WTC11 (cell line): ENCODE measurements at regions not wholly inside any gene's neighbourhood (a gene's known extent, or its start where the extent isn't known, plus 50 kb on each side); places are given as distances from the start of the nearest gene placed in this dataset.

Source experiments
- ATAC-seq: fragments of 200-7000 bp; cut with Tn5 transposase; 2 replicates; pipeline ENCODE4 v1.10.0; 2021; ENCODE audit warnings: mild to moderate bottlenecking, moderate library complexity
- CTCF ChIA-PET: fragments of 300-600 bp; sonication (Branson Sonifier 250); formaldehyde crosslinking; loops from one replicate; lab custom pipeline; 2021; ENCODE audit warnings: antibody characterized with exemption; lab: Charles Lee
- POLR2A ChIA-PET: fragments of 350-600 bp; sonication (Branson Sonifier 250); formaldehyde crosslinking; loops from one replicate; lab custom pipeline; 2021; ENCODE audit warnings: antibody characterized with exemption; lab: Charles Lee
- DNase-seq: peaks from one replicate; pipeline ENCODE4 v3.0.0; 2021; ENCODE audit warnings: low spot score
- H3K27ac Mint-ChIP-seq: 2 replicates; pipeline ENCODE4 v1.8.0; 2021; ENCODE audit warnings: mixed read lengths
- H3K27me3 Mint-ChIP-seq: 2 replicates; pipeline ENCODE4 v1.8.0; 2021; ENCODE audit warnings: low read depth, mild to moderate bottlenecking, moderate library complexity, mixed read lengths
- H3K36me3 Mint-ChIP-seq: 2 replicates; pipeline ENCODE4 v1.8.0; 2021; ENCODE audit warnings: mixed read lengths
- H3K4me1 Mint-ChIP-seq: 2 replicates; pipeline ENCODE4 v1.8.0; 2022; ENCODE audit warnings: mixed read lengths
- H3K4me3 Mint-ChIP-seq: 2 replicates; pipeline ENCODE4 v1.8.0; 2021; ENCODE audit warnings: mild to moderate bottlenecking, moderate library complexity, mixed read lengths
- H3K9me3 Mint-ChIP-seq: 2 replicates; pipeline ENCODE4 v1.8.0; 2021; ENCODE audit warnings: mixed read lengths
- ATF3 ChIP-seq: sonication (generic); formaldehyde crosslinking; conservative IDR thresholded peaks from 2 replicates; pipeline ENCODE4 v1.8.1; 2022; ENCODE audit warnings: mild to moderate bottlenecking, missing genetic modification reagents
- CDX4 ChIP-seq: fragments of 250-450 bp; sonication (Bioruptor Pico); IDR thresholded peaks from 2 replicates; pipeline ENCODE4 v1.9.0; 2021; ENCODE audit warnings: moderate library complexity, mild to moderate bottlenecking, inconsistent platforms, borderline replicate concordance
- CREB1 ChIP-seq: sonication (generic); formaldehyde crosslinking; IDR thresholded peaks from 2 replicates; pipeline ENCODE4 v1.8.0; 2023; ENCODE audit warnings: mild to moderate bottlenecking, missing genetic modification reagents
- CREM ChIP-seq: sonication (generic); formaldehyde crosslinking; IDR thresholded peaks from 2 replicates; pipeline ENCODE4 v1.8.1; 2022; ENCODE audit warnings: mild to moderate bottlenecking, missing genetic modification reagents, moderate library complexity
- E2F4 ChIP-seq: sonication (generic); formaldehyde crosslinking; IDR thresholded peaks from 2 replicates; pipeline ENCODE4 v1.8.1; 2022; ENCODE audit warnings: low read depth, mild to moderate bottlenecking, moderate library complexity, missing genetic modification reagents, borderline replicate concordance
- ERG ChIP-seq: fragments of 250-450 bp; sonication (Bioruptor Pico); IDR thresholded peaks from 2 replicates; pipeline ENCODE4 v1.8.0; 2021; ENCODE audit warnings: mild to moderate bottlenecking
- ETV6 ChIP-seq: sonication (generic); formaldehyde crosslinking; IDR thresholded peaks from 2 replicates; pipeline ENCODE4 v1.8.1; 2022; ENCODE audit warnings: mild to moderate bottlenecking, missing genetic modification reagents
- FOXK1 ChIP-seq: sonication (generic); formaldehyde crosslinking; IDR thresholded peaks from 2 replicates; pipeline ENCODE4 v1.8.0; 2022; ENCODE audit warnings: mild to moderate bottlenecking, moderate library complexity, missing genetic modification reagents
- HMGA2 ChIP-seq: fragments of 250-450 bp; sonication (Bioruptor Pico); IDR thresholded peaks from 2 replicates; pipeline ENCODE4 v1.4.0; 2021; ENCODE audit warnings: mild to moderate bottlenecking, moderate library complexity
- IRF1 ChIP-seq: sonication (generic); formaldehyde crosslinking; IDR thresholded peaks from 2 replicates; pipeline ENCODE4 v1.8.0; 2023; ENCODE audit warnings: missing genetic modification reagents
- MAX ChIP-seq: sonication (generic); formaldehyde crosslinking; IDR thresholded peaks from 2 replicates; pipeline ENCODE4 v1.8.0; 2022; ENCODE audit warnings: mild to moderate bottlenecking, missing genetic modification reagents
- MLX ChIP-seq: sonication (generic); formaldehyde crosslinking; IDR thresholded peaks from 2 replicates; pipeline ENCODE4 v1.8.1; 2023; ENCODE audit warnings: mild to moderate bottlenecking, missing genetic modification reagents, moderate library complexity
- MXD4 ChIP-seq: fragments of 250-450 bp; sonication (Bioruptor Pico); IDR thresholded peaks from 2 replicates; pipeline ENCODE4 v1.8.0; 2021; ENCODE audit warnings: mild to moderate bottlenecking, moderate library complexity, borderline replicate concordance
- NFYB ChIP-seq: sonication (generic); formaldehyde crosslinking; conservative IDR thresholded peaks from 2 replicates; pipeline ENCODE4 v1.8.0; 2022; ENCODE audit warnings: low read depth, missing genetic modification reagents
- NR1H2 ChIP-seq: sonication (generic); formaldehyde crosslinking; IDR thresholded peaks from 2 replicates; pipeline ENCODE4 v1.9.0; 2021; ENCODE audit warnings: mild to moderate bottlenecking, moderate library complexity, missing genetic modification reagents
- SOX15 ChIP-seq: fragments of 250-450 bp; sonication (Bioruptor Pico); IDR thresholded peaks from 2 replicates; pipeline ENCODE4 v1.9.0; 2021; ENCODE audit warnings: mild to moderate bottlenecking
- TCF7 ChIP-seq: sonication (generic); formaldehyde crosslinking; IDR thresholded peaks from 2 replicates; pipeline ENCODE4 v1.8.0; 2022; ENCODE audit warnings: mild to moderate bottlenecking, low read depth, missing genetic modification reagents, moderate library complexity
- TEAD4 ChIP-seq: sonication (generic); formaldehyde crosslinking; IDR thresholded peaks from 2 replicates; pipeline ENCODE4 v1.8.0; 2022; ENCODE audit warnings: mild to moderate bottlenecking, missing genetic modification reagents
- ZBTB21 ChIP-seq: sonication (generic); formaldehyde crosslinking; IDR thresholded peaks from 2 replicates; pipeline ENCODE4 v1.8.1; 2023; ENCODE audit warnings: mild to moderate bottlenecking, missing genetic modification reagents, borderline replicate concordance
- ZMAT4 ChIP-seq: fragments of 250-450 bp; sonication (Bioruptor Pico); IDR thresholded peaks from 2 replicates; pipeline ENCODE4 v1.9.0; 2021; ENCODE audit warnings: mild to moderate bottlenecking
- ZNF317 ChIP-seq: sonication (generic); formaldehyde crosslinking; IDR thresholded peaks from 2 replicates; pipeline ENCODE4 v1.8.1; 2023; ENCODE audit warnings: low read depth, mild to moderate bottlenecking, moderate library complexity, missing genetic modification reagents, borderline replicate concordance
- ZNF396 ChIP-seq: fragments of 250-450 bp; sonication (Bioruptor Pico); IDR thresholded peaks from 2 replicates; pipeline ENCODE4 v1.8.0; 2021; ENCODE audit warnings: mild to moderate bottlenecking, moderate library complexity, borderline replicate concordance
- ZNF423 ChIP-seq: fragments of 250-450 bp; sonication (Bioruptor Pico); IDR thresholded peaks from 2 replicates; pipeline ENCODE4 v2.1.2; 2022; ENCODE audit warnings: mild to moderate bottlenecking, moderate library complexity

GRCh38 chr10:89151857-89152256 is 55.3 kb downstream of the CH25H start:
- CTCF ChIA-PET, result no interaction called here

GRCh38 chr10:89148061-89148460 is 59.1 kb downstream of the CH25H start:
- no peak for DNase-seq
- H3K4me3 Mint-ChIP-seq, result no peak overlapping the region
- no peaks in the 10 kb centered on the region for H3K27me3 Mint-ChIP-seq
- POLR2A ChIA-PET, result no interaction called here
- ATAC-seq, result no peak
- H3K4me1 Mint-ChIP-seq, result no peaks in the 10 kb centered on the region
- no peaks in the 10 kb centered on the region; the same call in 1 of the 2 replicates for H3K36me3 Mint-ChIP-seq
- TF ChIP-seq ATF3 (CRISPR knock-in tag), result no peak
- TF ChIP-seq, all 79 proteins: peak for 0
- no peak overlapping the region for H3K27ac Mint-ChIP-seq
- CTCF ChIA-PET, result no interaction called here
- peaks cover 14% of the 10 kb centered on the region; the same call in 1 of the 2 replicates for H3K9me3 Mint-ChIP-seq

More at GRCh38 chr10:89151857-89152256, 55.3 kb downstream of the CH25H start:
- H3K27ac Mint-ChIP-seq, result no peak overlapping the region
- no peak for DNase-seq
- no peak for TF ChIP-seq ZBTB21
- TF ChIP-seq CREM (CRISPR knock-in tag), result no peak
- TF ChIP-seq NR1H2 (CRISPR knock-in tag), result no peak
- no peak for TF ChIP-seq MXD4 (CRISPR knock-in tag)
- TF ChIP-seq MAX (CRISPR knock-in tag), result no peak
- TF ChIP-seq MLX, result no peak
- TF ChIP-seq NFYB (CRISPR knock-in tag), result no peak
- TF ChIP-seq SOX15 (CRISPR knock-in tag), result no peak
- no peak for TF ChIP-seq ZNF423 (CRISPR knock-in tag)
- TF ChIP-seq ERG, result no peak
- no peak for TF ChIP-seq ETV6
- TF ChIP-seq E2F4, result no peak
- TF ChIP-seq IRF1 (CRISPR knock-in tag), result no peak
- no peaks in the 10 kb centered on the region for H3K4me1 Mint-ChIP-seq
- H3K9me3 Mint-ChIP-seq, result peaks cover 14% of the 10 kb centered on the region; the same call in 1 of the 2 replicates
- no peaks in the 10 kb centered on the region; the same call in 1 of the 2 replicates for H3K36me3 Mint-ChIP-seq
- no peak overlapping the region for H3K4me3 Mint-ChIP-seq
- POLR2A ChIA-PET, result no interaction called here
- no peaks in the 10 kb centered on the region; the same call in 1 of the 2 replicates for H3K27me3 Mint-ChIP-seq
- ATAC-seq, result no peak

GRCh38 chr10:89147256-89147655 is 59.9 kb downstream of the CH25H start:
- H3K27ac Mint-ChIP-seq, result no peak overlapping the region
- H3K9me3 Mint-ChIP-seq, result peaks cover 14% of the 10 kb centered on the region; the same call in 1 of the 2 replicates
- ChIA-PET CTCF (no interaction called here), POLR2A (no interaction called here)
- no peaks in the 10 kb centered on the region for H3K27me3 Mint-ChIP-seq
- H3K36me3 Mint-ChIP-seq, result no peaks in the 10 kb centered on the region; the same call in 1 of the 2 replicates
- H3K4me3 Mint-ChIP-seq, result no peak overlapping the region
- H3K4me1 Mint-ChIP-seq, result peaks cover 2% of the 10 kb centered on the region; the same call in 1 of the 2 replicates
- TF ChIP-seq TEAD4 (CRISPR knock-in tag), result no peak
- no peak for TF ChIP-seq CREB1 (CRISPR knock-in tag)
- TF ChIP-seq SOX15 (CRISPR knock-in tag), result no peak
- TF ChIP-seq ZMAT4 (CRISPR knock-in tag), result no peak
- TF ChIP-seq TCF7 (CRISPR knock-in tag), result no peak
- no peak for TF ChIP-seq ZNF396 (CRISPR knock-in tag)
- no peak for TF ChIP-seq CDX4
- TF ChIP-seq FOXK1 (CRISPR knock-in tag), result no peak
- TF ChIP-seq ZNF317 (CRISPR knock-in tag), result no peak
- no peak for TF ChIP-seq HMGA2 (CRISPR knock-in tag)
- DNase-seq (no peak), ATAC-seq (no peak)
